ENCODE measurements at regions not wholly inside any gene's neighbourhood (a gene's known extent, or its start where the extent isn't known, plus 50 kb on each side); places are given as distances from the start of the nearest gene placed in this dataset.
"Not testable (repeated sequence)": the region's sequence is repeated elsewhere in the genome, so short reads cannot be mapped to it uniquely, and the experiment has no call there.

DNA sequence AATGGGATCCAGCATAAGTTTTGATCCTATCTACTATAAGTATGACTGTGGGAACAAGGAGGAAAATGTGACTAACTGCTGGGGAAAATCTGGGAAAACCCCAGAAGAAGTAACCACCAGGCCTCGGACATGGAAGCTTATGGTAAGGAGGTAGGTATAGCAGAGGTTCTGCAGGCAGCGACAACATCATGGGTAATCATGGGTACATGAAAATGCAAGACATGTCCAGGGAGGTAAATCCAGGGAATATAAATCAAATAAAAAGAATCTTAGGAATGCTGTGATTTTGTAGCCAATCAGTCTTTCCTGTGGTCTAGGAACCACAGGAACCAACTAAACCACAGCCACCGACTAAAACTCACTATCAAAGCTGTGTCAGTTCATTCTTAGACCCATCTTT lies 168.3 kb upstream of the NPY start:
- Mint-ChIP-seq H3K4me3 (ENCODE audit: unreplicated experiment) (no peak overlapping the region), H3K9me3 (ENCODE audit: unreplicated experiment) (no peaks in the 10 kb centered on the region), H3K27me3 (ENCODE audit: unreplicated experiment) (no peaks in the 10 kb centered on the region), H3K36me3 (ENCODE audit: unreplicated experiment) (no peaks in the 10 kb centered on the region), H3K27ac (ENCODE audit: unreplicated experiment) (no peak overlapping the region), H3K4me1 (ENCODE audit: unreplicated experiment) (no peaks in the 10 kb centered on the region)
- DNase-seq (ENCODE audit: extremely low spot score, unreplicated experiment): no peak
- no peak for TF ChIP-seq CTCF (IDR thresholded peaks at IDR 0.05)

- not testable (repeated sequence) for H3K36me3 Mint-ChIP-seq (ENCODE audit: unreplicated experiment)
These were observed 166.0 kb upstream of the NPY start for GRCh38 chr7:24117903-24118499.

GRCh38 chr7:24119852-24120251 lies 164.1 kb upstream of the NPY start:
- H3K9me3 Mint-ChIP-seq (ENCODE audit: unreplicated experiment): no peaks in the 10 kb centered on the region
- H3K4me1 Mint-ChIP-seq (ENCODE audit: unreplicated experiment): no peaks in the 10 kb centered on the region
- no peaks in the 10 kb centered on the region for H3K27me3 Mint-ChIP-seq (ENCODE audit: unreplicated experiment)
- H3K4me3 Mint-ChIP-seq (ENCODE audit: unreplicated experiment): no peak overlapping the region
- TF ChIP-seq CTCF (IDR thresholded peaks at IDR 0.05): no peak
- DNase-seq (ENCODE audit: extremely low spot score, unreplicated experiment): no peak
- no peak overlapping the region for H3K27ac Mint-ChIP-seq (ENCODE audit: unreplicated experiment)
- no peaks in the 10 kb centered on the region for H3K36me3 Mint-ChIP-seq (ENCODE audit: unreplicated experiment)

More at GRCh38 chr7:24117903-24118499, 166.0 kb upstream of the NPY start:
- DNase-seq (ENCODE audit: extremely low spot score, unreplicated experiment); H3K9me3 Mint-ChIP-seq (ENCODE audit: unreplicated experiment); H3K27me3 Mint-ChIP-seq (ENCODE audit: unreplicated experiment); H3K4me1 Mint-ChIP-seq (ENCODE audit: unreplicated experiment); H3K4me3 Mint-ChIP-seq (ENCODE audit: unreplicated experiment); H3K27ac Mint-ChIP-seq (ENCODE audit: unreplicated experiment): not testable (repeated sequence)

GRCh38 chr7:24123076-24123475 lies 160.9 kb upstream of the NPY start:
- H3K36me3 Mint-ChIP-seq (ENCODE audit: unreplicated experiment): no peaks in the 10 kb centered on the region
- H3K4me3 Mint-ChIP-seq (ENCODE audit: unreplicated experiment): no peak overlapping the region
- no peak overlapping the region for H3K27ac Mint-ChIP-seq (ENCODE audit: unreplicated experiment)
- H3K4me1 Mint-ChIP-seq (ENCODE audit: unreplicated experiment): no peaks in the 10 kb centered on the region
- DNase-seq (ENCODE audit: extremely low spot score, unreplicated experiment): no peak
- no peaks in the 10 kb centered on the region for H3K9me3 Mint-ChIP-seq (ENCODE audit: unreplicated experiment)
- no peak for TF ChIP-seq CTCF (IDR thresholded peaks at IDR 0.05)
- peaks cover 4% of the 10 kb centered on the region for H3K27me3 Mint-ChIP-seq (ENCODE audit: unreplicated experiment)

DNA sequence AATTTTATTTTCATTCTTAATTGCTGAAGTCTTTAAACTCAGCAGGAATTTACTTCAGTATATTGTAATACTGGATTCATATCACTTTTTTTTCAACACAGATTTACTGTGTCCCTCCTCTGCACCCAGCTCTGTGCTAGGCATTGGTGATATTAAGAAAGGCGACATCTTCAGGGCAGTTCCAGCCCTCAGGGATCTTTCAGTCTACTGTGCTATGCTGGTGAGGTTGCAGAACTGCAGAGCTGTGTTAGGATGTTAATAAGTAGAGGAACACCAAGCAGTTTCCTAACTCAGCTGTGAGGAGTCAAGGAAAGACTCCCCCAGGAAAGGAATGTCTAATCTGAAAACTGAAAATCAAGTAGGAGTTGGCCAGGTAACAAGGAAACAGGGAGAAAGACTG lies 158.2 kb upstream of the NPY start:
- Mint-ChIP-seq H3K4me3 (ENCODE audit: unreplicated experiment) (no peak overlapping the region), H3K36me3 (ENCODE audit: unreplicated experiment) (no peaks in the 10 kb centered on the region)

More for the DNA sequence above, 158.2 kb upstream of the NPY start:
- Mint-ChIP-seq H3K4me1 (ENCODE audit: unreplicated experiment) (no peaks in the 10 kb centered on the region), H3K27ac (ENCODE audit: unreplicated experiment) (no peak overlapping the region), H3K27me3 (ENCODE audit: unreplicated experiment) (peaks cover 6% of the 10 kb centered on the region), H3K9me3 (ENCODE audit: unreplicated experiment) (no peaks in the 10 kb centered on the region)
- no peak for TF ChIP-seq CTCF (IDR thresholded peaks at IDR 0.05)
- no peak for DNase-seq (ENCODE audit: extremely low spot score, unreplicated experiment)

All from osteocyte (in vitro differentiated cells).